ENCODE measurements at regions not wholly inside any gene's neighbourhood (a gene's known extent, or its start where the extent isn't known, plus 50 kb on each side); places are given as distances from the start of the nearest gene placed in this dataset.

DNA sequence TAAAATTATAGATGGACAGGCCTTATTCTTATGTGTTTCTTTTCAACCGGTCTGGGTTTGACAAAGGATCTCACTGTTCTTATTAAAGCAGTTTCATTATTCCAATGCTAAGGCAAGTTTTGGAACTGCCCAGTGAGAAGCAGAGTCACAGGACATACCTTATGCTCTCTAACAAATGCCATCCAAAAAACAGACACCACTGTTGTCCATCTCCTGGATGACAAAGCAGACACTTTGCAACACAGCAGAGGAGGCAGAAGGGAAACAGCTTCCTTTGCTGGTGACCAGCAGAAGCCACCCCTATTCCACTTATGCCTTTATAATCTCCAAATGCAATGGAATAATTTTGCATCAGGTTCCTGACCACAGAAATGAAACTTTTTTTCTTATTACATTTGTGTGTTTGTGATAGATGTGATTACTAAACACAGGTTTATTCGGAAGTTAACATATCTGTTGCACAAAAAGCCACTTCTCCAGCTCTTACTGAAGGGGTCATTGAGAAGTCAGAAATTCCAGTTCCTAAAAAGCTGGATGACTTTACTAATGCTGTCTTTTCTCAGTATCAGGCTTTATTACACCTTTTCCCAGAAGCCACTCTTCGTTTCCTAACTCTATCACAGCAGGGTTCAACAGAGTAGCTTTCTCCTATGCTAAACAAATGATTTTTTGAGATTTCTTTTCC is 115.6 kb downstream of the BTG1 start:
- no peak for DNase-seq

GRCh38 chr12:92029136-92029535 is 116.5 kb downstream of the BTG1 start:
- DNase-seq = no peak

GRCh38 chr12:92028441-92028709 is 117.3 kb downstream of the BTG1 start:
- DNase-seq = no peak

DNA sequence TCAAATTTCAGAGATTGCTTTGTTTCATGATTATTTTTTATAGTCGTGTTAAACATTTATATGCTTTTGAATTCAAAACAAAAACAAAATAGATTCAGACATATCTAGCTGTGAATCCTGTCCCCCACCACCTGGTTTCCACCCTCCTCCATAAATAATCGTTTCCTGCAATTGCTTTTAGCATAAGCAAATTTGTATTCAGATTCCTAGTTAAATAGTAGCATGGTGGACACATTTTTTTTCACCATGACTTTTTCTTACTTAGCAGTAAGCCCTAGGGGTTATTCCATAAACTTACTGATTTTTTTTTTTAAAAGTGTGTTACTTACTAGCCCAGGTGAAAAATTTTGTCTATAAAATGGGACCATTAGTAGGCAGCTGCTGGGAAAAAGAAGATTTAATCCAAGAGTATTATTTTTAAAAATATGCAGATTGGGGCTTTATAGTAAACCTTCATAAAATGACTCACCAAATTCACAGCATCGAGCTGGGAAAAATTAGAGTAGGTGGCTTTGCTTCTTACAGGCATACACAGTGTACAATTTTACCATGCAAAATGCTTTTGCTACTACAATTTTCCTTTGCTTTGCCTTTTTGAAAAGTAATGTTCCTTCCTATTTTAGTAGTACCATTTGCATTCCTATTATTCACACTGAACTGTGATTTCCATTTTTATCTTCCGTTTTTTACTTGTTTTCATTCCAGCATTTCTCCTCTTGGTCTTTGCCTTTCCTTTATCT is 117.8 kb downstream of the BTG1 start:
- no peak for DNase-seq

DNA sequence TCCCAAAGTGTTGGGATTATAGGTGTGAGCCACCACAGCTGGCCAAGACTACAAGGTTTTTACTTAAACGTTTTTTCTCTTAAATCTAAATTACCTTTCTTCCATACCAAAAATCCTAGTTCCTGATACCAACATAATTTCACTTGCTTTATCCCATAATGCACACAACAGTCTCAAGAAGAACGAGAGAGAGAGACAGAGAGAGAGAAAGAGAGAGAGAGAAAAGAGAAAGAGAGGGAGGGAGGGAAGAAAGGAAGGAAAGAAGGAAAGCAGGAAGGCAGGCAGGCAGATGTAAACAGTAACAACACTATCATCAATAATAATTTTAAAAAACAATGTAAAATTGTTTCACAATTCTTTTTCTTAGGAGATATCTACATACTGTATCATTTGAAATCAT is 118.4 kb downstream of the BTG1 start:
- no peak for DNase-seq

DNA sequence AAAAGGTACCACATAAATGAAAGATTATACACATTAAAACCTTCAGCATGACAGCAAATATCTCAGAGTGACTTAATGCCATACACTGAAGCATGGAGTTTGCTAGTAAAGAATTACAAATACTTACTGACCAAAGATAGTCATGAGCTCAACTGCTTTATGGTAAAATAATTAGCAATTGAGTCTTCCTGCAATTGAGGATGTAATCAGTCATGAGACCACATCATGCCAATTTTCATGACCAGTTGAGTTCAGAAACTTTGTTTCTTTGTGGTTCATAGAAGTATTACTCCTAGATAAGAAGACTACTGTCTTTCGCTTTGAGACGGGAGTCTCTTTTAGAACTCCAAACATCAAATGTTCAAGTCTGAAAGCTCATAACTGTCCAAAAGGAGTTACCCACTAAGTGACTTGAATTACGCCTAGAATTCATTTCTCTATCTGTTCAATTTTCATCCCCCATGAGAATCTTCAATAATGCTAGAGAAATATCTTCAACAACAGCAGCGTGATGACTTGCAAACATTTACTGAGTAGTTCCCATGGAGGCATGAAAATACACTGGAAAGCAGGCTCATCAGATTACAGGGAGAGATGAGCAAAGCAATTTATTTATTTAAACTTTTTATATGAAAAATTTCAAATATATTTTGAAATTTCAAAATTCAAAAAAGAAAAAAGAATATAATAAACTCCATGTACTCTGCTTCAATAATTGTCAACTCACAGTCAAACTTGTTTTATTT is 120.0 kb downstream of the BTG1 start:
- no peak for DNase-seq

DNA sequence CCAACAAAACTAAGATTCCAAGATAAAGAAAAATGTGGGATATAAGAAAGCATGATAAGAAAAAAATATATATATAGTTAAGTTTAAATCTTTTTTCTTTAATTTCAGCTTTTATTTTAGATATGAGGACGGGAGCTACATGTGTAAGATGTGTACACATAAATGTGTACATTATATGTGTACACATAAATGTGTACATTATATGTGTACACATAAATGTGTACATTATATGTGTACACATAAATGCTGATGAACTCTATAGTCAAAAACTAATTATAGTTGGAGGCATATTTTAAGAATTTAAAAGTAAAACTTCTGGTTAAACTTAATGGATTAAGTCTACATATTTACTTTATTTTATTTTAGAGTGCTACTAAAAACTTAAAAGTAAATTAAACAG is 123.6 kb downstream of the BTG1 start:
- DNase-seq = no peak

GRCh38 chr12:92021666-92022035 is 124.0 kb downstream of the BTG1 start:
- DNase-seq = no peak

DNA sequence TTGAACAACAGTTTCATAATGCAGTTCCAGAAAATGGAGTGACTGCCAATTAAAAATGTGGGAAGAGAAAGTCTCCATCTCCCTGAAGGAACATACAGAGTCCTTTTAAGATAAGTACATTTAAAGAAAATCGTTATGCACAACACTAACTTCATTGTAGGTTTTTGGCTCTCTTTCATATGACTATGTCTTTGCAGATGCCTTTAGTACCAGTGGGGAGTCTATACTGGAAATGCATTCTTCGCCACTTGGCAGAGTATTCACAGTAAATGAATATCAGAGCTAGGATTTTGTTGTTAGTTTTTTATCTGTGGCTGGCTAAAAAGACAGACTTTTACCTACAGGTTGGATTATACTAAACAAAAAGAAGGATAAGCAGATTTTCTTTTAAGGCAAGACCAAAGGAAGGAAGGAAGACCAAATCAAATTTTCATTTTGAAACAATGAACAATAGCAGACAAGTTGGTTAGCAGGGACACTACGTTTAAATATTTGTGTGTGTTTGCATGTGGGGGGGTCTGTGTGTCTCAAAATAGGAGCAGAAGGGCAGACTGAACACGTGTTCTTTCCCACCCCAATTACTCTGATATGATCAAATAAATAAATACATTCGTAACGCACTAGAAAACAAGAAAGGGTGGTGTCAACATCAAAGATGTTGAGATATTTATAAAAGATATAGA is 124.5 kb downstream of the BTG1 start:
- no peak for DNase-seq

- no peak for DNase-seq
These were observed 126.0 kb downstream of the BTG1 start for GRCh38 chr12:92019491-92020277.

DNA sequence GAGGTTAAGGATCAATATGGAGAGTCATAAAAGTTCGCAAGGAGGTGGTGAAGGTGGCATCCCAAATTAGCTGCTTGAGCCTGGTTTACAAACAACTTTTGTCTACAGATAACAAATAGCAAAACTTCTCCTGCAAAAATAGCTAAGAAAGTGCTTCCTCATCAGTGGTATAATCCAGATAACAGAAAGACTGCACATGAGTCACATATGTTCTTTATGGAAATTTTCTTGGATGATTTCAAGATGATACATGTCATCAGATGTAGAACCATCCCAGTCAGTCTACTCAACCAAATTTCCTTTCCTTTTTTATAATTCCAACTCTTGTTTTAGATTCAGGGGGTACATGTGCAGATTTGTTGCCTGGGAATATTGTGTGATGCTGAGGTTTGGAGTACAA is 133.0 kb downstream of the BTG1 start:
- no peak for DNase-seq

GRCh38 chr12:92010853-92011701 is 134.6 kb downstream of the BTG1 start:
- DNase-seq = no peak

DNA sequence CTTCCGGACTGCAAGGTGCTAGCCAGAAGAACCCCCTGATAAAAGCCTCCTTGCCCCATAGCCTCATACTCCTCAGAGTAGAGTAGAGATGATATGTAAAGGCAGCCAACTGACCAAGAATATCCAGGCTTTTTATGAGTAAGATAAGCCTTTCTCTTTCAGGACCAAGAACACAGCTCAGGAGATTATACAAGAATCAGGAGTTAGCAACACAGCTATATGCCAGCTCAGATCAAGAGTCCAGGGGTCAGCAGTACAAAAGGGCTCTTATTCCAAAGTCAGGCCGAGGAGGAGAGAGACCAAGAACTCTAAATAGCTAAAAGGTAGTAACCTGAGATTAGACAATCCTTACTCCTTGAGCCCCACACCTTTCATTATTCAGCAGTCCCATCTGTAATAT is 135.3 kb downstream of the BTG1 start:
- DNase-seq = no peak

DNA sequence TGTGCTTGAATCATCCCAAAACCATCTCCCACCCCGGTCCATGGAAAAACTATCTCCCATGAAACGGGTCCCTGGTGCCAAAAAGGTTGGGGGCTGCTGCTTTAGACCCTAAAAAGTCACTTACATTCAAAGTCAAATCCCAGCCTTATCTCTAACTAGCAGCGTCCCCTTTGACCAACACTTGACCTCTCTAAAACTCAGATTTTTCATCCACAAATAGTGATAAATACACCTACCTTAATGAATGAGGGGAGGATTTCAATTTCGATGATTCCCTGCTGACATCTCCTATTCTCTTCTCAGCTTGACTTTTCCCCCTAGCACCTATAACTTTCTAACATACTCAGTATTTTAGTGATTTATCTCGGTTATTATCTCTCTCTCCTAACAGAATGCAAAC is 137.3 kb downstream of the BTG1 start:
- no peak for DNase-seq

GRCh38 chr12:92007787-92008186 is 137.9 kb downstream of the BTG1 start:
- no peak for DNase-seq

- no peak for DNase-seq
These were observed 141.9 kb downstream of the BTG1 start for GRCh38 chr12:92003701-92004100.

DNA sequence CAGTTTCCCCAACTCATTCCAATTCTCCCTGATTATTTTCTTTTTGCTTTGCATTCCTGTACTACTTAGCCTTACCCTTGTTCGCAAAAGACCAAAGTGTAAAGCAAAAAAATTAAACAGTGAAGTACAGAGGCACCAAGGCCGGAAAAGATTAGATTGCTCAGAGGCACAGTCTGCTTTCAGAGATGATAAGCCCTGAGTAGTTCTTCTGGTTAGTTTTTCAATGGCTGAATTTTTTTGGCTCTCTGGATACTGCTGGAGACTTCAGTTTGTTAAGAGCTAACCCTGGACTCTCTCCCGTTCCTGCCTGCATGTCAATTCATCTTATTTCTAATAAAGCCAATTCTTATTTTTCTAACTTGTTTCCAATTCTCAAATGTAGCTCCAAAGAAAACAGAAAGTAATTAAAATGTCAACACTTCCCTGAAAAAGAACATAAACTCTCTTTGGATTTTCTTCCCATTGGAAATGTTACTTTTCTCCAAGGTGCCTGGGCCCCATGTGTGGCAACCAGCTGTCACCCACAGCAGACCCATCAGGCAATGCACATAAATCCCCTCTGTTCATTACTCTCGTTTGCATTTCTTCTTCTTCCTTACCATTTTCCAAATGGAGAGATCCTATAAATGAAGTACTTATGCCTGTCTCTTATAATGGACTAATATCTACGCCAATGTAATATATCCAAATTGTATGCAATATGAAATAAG is 142.8 kb downstream of the BTG1 start:
- no peak for DNase-seq

GRCh38 chr12:92002195-92002649 is 143.4 kb downstream of the BTG1 start:
- DNase-seq = no peak

- DNase-seq = no peak
These were observed 145.0 kb downstream of the BTG1 start for GRCh38 chr12:92000597-92000996.

GRCh38 chr12:91999823-92000222 is 145.8 kb downstream of the BTG1 start:
- no peak for DNase-seq

DNA sequence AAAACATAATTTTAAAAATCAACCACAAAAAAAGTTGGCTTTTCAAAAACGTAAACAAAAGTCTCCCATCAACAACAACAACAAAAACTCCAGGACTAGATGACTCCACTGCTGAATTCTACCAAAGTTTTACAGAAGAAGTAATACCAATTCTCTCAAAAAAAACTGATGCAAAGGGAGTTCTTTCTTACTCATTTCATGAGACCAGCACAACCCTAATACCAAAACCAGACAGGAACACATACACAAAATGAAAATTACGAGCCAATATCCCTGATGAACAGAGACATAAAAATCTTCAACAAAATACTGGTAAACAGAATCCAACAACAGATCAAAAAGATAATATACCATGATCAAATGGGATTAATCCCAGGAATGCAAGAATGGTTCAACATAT is 147.3 kb downstream of the BTG1 start:
- no peak for DNase-seq
